GM12865 (cell line): ENCODE measurements at regions not wholly inside any gene's neighbourhood (a gene's known extent, or its start where the extent isn't known, plus 50 kb on each side); places are given as distances from the start of the nearest gene placed in this dataset.

Experiments
- DNase-seq: peaks from one replicate; pipeline ENCODE4 v3.0.0; 2010; ENCODE audit warnings: low read depth
- H3K4me3 ChIP-seq: 2 replicates; pipeline ENCODE4 v1.5.1; 2011; ENCODE audit warnings: mild to moderate bottlenecking, low read depth, low read length, control low read depth
- TF ChIP-seq, protein P1 (sequence below): IDR thresholded peaks from 2 replicates; pipeline ENCODE4 v1.5.1; 2011; ENCODE audit warnings: low read length, control low read depth, low read depth, inconsistent platforms; ENCODE audit not compliant: insufficient read depth; ENCODE audit errors: missing control alignments

DNA sequence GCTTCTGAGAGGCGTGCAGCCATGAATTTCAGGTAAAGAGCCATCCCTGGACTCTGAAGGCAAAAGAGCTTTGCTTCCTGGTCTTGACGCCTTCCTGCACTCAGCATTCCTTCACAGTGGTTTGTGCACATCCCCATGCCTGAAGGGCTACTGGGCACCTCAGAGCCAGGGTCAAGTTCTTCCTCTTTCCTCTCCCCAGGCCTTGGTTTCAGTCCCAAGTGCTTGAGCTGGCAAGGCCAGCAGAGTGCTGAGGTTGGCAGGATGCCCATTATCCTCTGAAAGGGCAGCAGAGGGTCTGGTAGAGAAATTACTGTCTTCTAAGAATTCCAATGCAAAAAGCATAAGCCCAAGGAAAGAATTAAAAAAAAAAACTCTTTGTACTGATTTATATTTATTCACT is 1064.9 kb downstream of the TTLL7 start:
- no peak overlapping the region for H3K4me3 ChIP-seq
- TF ChIP-seq, protein P1, sequence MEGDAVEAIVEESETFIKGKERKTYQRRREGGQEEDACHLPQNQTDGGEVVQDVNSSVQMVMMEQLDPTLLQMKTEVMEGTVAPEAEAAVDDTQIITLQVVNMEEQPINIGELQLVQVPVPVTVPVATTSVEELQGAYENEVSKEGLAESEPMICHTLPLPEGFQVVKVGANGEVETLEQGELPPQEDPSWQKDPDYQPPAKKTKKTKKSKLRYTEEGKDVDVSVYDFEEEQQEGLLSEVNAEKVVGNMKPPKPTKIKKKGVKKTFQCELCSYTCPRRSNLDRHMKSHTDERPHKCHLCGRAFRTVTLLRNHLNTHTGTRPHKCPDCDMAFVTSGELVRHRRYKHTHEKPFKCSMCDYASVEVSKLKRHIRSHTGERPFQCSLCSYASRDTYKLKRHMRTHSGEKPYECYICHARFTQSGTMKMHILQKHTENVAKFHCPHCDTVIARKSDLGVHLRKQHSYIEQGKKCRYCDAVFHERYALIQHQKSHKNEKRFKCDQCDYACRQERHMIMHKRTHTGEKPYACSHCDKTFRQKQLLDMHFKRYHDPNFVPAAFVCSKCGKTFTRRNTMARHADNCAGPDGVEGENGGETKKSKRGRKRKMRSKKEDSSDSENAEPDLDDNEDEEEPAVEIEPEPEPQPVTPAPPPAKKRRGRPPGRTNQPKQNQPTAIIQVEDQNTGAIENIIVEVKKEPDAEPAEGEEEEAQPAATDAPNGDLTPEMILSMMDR: no peak
- DNase-seq: no peak

DNA sequence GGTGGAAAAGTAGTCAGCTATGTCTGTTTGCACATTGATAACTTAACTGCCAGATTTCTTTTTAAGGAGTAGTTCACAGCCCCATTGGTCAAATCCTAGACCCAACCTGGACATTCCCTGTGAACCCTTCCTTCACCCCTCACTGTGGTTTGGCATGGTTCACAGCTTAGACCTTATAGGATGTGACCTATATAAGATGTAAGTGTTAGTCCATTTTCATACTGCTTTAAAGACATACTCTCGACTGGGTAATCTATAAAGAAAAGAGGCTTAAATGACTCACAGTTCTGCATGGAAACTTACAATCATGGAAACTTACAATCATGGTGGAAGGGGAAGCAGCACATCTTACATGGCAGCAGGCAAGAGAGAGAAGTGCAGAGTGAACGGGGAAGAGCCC is 1066.2 kb downstream of the TTLL7 start:
- no peak overlapping the region for H3K4me3 ChIP-seq
- TF ChIP-seq, protein P1: no peak
- no peak for DNase-seq

DNA sequence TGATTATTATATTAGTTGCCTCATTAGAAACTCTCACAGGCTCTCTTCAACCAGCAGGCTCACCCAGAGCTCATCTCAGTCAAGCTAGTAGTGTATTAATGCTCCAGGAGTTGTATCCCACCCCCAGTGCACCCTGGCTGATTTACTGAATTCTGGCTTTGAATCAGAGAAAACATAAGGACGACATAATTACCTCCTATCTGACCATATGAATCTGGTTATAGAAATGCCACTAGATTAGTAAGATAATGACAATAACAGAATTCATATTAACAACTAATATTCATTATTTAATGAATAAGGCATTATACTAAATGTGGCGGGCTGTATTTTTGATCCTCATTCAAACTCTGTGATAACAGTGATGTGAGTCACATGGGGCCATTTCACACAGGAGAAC is 1066.7 kb downstream of the TTLL7 start:
- TF ChIP-seq, protein P1: no peak
- H3K4me3 ChIP-seq: no peak overlapping the region
- DNase-seq: no peak

DNA sequence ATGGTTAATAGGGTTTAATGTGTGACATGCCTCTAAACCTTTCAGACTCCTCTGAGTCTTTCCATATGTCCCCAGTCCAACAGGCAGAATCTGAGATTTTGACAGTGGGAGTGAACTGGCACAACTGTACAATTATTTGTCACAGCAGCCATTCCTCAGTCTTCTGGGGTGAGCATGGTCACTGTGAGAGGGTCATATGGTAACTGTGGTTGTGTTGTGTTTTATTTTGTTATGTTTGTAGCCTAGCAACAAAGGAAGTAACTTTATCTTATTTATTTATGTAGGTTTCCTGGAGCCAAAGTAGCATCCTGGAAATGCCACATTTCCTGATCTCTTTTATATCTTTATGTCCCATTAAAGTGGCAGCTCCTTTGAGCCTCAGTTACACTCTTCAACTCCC is 1067.9 kb downstream of the TTLL7 start:
- no peak overlapping the region for H3K4me3 ChIP-seq
- no peak for DNase-seq
- TF ChIP-seq, protein P1: no peak

DNA sequence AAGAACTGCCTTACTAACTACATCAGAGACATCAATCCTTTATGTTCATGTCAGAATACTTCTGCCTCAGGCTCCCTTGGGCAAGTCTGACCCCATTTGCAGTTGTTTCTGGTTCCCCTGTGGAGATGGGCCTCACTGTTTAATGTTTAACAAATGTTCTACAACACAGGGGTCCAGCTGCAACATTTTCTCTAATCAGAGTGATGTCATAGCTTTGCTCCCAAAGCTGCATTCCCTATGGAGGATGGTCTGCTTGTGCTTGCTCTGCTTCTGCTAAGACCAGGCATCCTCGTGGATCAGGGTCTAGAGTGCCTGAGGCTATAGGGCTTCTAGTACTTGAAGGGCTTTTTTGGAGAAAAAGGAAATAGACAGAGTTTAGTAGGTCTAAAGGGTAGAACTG is 1071.2 kb downstream of the TTLL7 start:
- TF ChIP-seq, protein P1: no peak
- no peak overlapping the region for H3K4me3 ChIP-seq
- DNase-seq: no peak

DNA sequence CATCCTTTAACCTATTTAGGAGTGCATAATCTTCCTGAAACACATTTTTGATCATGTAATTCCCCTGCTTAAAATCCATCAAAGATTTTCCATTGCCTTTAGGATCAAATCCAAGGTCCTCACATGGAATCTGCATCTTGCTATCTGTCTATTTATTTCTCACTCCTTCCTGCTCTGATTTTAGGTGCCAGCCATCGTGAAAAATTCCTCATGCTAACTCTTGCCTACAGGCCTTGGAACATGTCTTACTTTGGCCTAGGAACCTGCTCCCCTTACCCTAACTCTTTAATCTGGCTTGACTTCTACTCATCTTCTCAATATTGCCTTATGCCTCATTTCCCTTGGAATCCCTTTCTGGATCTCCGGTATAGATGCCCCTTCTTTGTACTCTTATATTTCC is 1074.3 kb downstream of the TTLL7 start:
- no peak overlapping the region for H3K4me3 ChIP-seq
- no peak for DNase-seq
- TF ChIP-seq, protein P1: no peak

DNA sequence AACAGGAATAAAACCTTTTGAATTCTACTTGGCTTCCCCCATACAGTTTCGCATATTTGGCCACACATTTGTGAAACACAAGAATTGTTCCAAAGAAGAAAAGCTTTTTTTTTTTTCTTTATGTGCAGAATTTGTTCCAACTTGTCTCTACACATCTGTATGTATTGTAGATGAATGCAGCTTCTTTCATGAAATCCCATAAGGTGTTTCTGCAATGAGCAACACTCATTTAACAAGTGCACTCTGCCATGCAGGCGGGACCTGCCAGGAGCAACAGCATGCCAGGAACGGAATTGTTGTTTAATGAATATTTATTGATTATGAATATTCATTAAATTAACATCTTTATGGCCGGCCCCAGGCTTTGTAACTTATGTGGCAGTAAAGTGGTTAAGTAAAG is 1075.0 kb downstream of the TTLL7 start:
- no peak for DNase-seq
- TF ChIP-seq, protein P1: no peak
- no peak overlapping the region for H3K4me3 ChIP-seq
